Naive thymus-derived CD4-positive, alpha-beta T cell (primary cell): ENCODE measurements at regions not wholly inside any gene's neighbourhood (a gene's known extent, or its start where the extent isn't known, plus 50 kb on each side); places are given as distances from the start of the nearest gene placed in this dataset.

ENCODE experiments used
- ATAC-seq: fragments of 150-1000 bp; cut with Tn5 transposase; 2 replicates; pipeline ENCODE4 v1.10.0; 2021; ENCODE audit warnings: mild to moderate bottlenecking, moderate library complexity
- CTCF ChIA-PET: fragments of 350-600 bp; sonication (Branson Sonifier 250); formaldehyde crosslinking; loops from one replicate; lab custom pipeline; 2021; ENCODE audit warnings: antibody characterized with exemption; lab: Charles Lee
- POLR2A ChIA-PET: fragments of 350-600 bp; sonication (Branson Sonifier 250); formaldehyde crosslinking; loops from one replicate; lab custom pipeline; 2021; ENCODE audit warnings: antibody characterized with exemption, inconsistent platforms; lab: Charles Lee
- DNase-seq, 9 donors: peaks; one replicate each; pipeline versions ENCODE4 v3.0.0 to v3.0.0-alpha.2; 2020 to 2022; ENCODE audit warnings: mixed read lengths in 1 of 9
- H3K27ac ChIP-seq: one replicate; pipeline ENCODE4 v1.7.0; 2013; ENCODE audit warnings: mild to moderate bottlenecking, low read depth, low read length, moderate library complexity
- H3K27me3 ChIP-seq, 2 donors: one replicate each; pipeline ENCODE4 v1.7.0; 2013; ENCODE audit warnings: low read length in 2 of 2, mild to moderate bottlenecking in 2 of 2, moderate library complexity in 2 of 2; ENCODE audit not compliant: control insufficient read depth in 2 of 2, insufficient read depth in 2 of 2
- H3K36me3 ChIP-seq, 3 experiments: 1 replicate in 2 of 3; 2 replicates in 1 of 3; pipeline ENCODE4 v1.7.0; 2013; ENCODE audit warnings: low read length in 3 of 3, mild to moderate bottlenecking in 3 of 3, moderate library complexity in 1 of 3; ENCODE audit not compliant: insufficient read depth in 3 of 3, control insufficient read depth in 2 of 3
- H3K4me1 ChIP-seq, 2 donors: one replicate each; pipeline ENCODE4 v1.7.0; 2013; ENCODE audit warnings: low read length in 2 of 2, mild to moderate bottlenecking in 2 of 2, moderate library complexity in 1 of 2; ENCODE audit not compliant: control insufficient read depth in 2 of 2, insufficient read depth in 2 of 2
- H3K4me3 ChIP-seq: 2 replicates; pipeline ENCODE4 v1.7.0; 2013; ENCODE audit warnings: mild to moderate bottlenecking, low read length
- H3K9me3 ChIP-seq, 3 experiments: 1 replicate in 2 of 3; 2 replicates in 1 of 3; pipeline ENCODE4 v1.7.0; 2013; ENCODE audit warnings: low read length in 3 of 3; ENCODE audit not compliant: control insufficient read depth in 2 of 3
- H3K27ac Mint-ChIP-seq, 9 donors: one replicate each; pipeline ENCODE4 v1.8.0; 2020 to 2022; ENCODE audit warnings: mixed read lengths in 9 of 9, mild to moderate bottlenecking in 8 of 9, moderate library complexity in 5 of 9, inconsistent platforms in 2 of 9
- H3K27me3 Mint-ChIP-seq, 5 donors: one replicate each; pipeline ENCODE4 v1.8.0; 2021 to 2022; ENCODE audit warnings: mixed read lengths in 5 of 5, mild to moderate bottlenecking in 1 of 5
- H3K36me3 Mint-ChIP-seq, 5 donors: one replicate each; pipeline ENCODE4 v1.8.0; 2020 to 2022; ENCODE audit warnings: mixed read lengths in 5 of 5, mild to moderate bottlenecking in 3 of 5, inconsistent platforms in 1 of 5
- H3K4me1 Mint-ChIP-seq, 7 donors: one replicate each; pipeline ENCODE4 v1.8.0; 2020 to 2022; ENCODE audit warnings: mixed read lengths in 7 of 7, mild to moderate bottlenecking in 3 of 7, inconsistent platforms in 1 of 7
- H3K4me3 Mint-ChIP-seq, 10 donors: one replicate each; pipeline ENCODE4 v1.8.0; 2020 to 2022; ENCODE audit warnings: mild to moderate bottlenecking in 10 of 10, mixed read lengths in 10 of 10, moderate library complexity in 6 of 10, inconsistent platforms in 2 of 10
- H3K9me3 Mint-ChIP-seq, 11 donors: one replicate each; pipeline ENCODE4 v1.8.0; 2020 to 2022; ENCODE audit warnings: mixed read lengths in 11 of 11, mild to moderate bottlenecking in 4 of 11, inconsistent platforms in 1 of 11, moderate library complexity in 1 of 11
- intact Hi-C, 2 donors: fragments of 100-400 bp; cut with micrococcal nuclease; formaldehyde crosslinking; loops; one replicate each; pipeline ENCODE4 v1.15.1; 2023

DNA sequence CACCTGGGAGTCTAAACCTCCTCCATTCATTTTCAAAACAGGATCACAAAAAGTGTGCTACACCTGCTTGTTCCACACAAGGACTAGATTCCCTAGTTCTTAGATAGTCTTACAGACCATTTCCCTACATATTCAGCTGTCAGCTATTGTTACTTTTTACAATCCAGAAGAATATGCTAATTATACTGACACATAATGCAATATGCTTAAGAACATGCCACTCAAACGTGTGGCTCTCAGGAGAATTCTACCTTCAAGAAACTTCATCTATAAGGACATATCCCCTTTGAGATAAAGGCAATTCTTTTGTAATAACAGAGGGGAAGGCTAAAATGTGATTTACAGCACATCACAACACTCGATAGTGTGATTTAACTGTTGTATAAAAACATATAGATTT lies 456.1 kb upstream of the ARRDC3 start:
- Histone ChIP-seq H3K4me3 (no peak overlapping the region), H3K4me1 (no peaks in the 10 kb centered on the region), H3K36me3 (no peaks in the 10 kb centered on the region), H3K9me3 (no peaks in the 10 kb centered on the region), H3K27ac (no peak overlapping the region), H3K27me3 (no peaks in the 10 kb centered on the region)
- ChIA-PET CTCF (no interaction called here), POLR2A (interaction anchor here (0.8 kb wide), 1 partner anchor 104 kb away, joined by 3 read pairs; no protein-coding TSS in a partner anchor)
- intact Hi-C loops: no loop called here
- Mint-ChIP-seq H3K36me3 (no peaks in the 10 kb centered on the region), H3K4me3 (no peak overlapping the region), H3K9me3 (peaks cover 0 to 5% (median 0%) of the 10 kb centered on the region in 11 donors), H3K4me1 (no peaks in the 10 kb centered on the region), H3K27ac (no peak overlapping the region), H3K27me3 (no peaks in the 10 kb centered on the region)
- ATAC-seq (no peak), DNase-seq (no peak)

DNA sequence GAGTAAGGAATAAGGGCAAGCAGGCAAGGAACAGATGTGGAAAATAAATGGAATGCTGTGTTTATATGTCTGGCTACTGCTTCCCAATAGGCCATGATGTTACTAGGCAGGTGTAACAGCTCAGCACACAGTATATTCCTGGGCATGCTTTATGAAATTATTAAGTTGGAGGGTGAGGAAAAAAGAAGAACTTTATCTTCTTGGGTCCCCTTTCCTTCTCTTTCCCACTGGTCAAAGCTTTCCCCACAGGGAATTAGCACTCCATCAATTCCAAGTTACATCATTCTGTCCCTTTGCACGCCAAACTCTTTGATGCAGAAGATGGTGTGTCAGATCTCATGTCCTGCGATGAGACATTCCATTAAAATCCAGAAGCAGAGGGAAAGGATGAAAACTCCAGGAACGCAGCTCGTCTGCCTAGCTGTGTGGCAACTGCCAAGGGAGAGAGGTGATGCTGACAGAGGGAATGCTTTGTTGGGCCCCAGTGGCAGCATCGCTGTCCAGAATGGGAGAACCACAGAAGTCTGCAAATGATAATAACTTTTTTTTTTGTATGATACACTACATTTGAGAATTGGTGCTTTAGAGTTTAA lies 447.3 kb upstream of the ARRDC3 start:
- no peak for ATAC-seq
- intact Hi-C loops: no loop called here
- Mint-ChIP-seq H3K27ac (no peak overlapping the region), H3K27me3 (no peaks in the 10 kb centered on the region), H3K4me3 (no peak overlapping the region), H3K36me3 (no peaks in the 10 kb centered on the region), H3K9me3 (peaks cover 0 to 9% (median 0%) of the 10 kb centered on the region in 11 donors), H3K4me1 (no peaks in the 10 kb centered on the region)
- POLR2A ChIA-PET: no interaction called here
- Histone ChIP-seq H3K4me1 (no peaks in the 10 kb centered on the region), H3K9me3 (no peaks in the 10 kb centered on the region), H3K27ac (no peak overlapping the region), H3K4me3 (no peak overlapping the region), H3K36me3 (no peaks in the 10 kb centered on the region), H3K27me3 (no peaks in the 10 kb centered on the region)
- CTCF ChIA-PET: no interaction called here
- no peak for DNase-seq

DNA sequence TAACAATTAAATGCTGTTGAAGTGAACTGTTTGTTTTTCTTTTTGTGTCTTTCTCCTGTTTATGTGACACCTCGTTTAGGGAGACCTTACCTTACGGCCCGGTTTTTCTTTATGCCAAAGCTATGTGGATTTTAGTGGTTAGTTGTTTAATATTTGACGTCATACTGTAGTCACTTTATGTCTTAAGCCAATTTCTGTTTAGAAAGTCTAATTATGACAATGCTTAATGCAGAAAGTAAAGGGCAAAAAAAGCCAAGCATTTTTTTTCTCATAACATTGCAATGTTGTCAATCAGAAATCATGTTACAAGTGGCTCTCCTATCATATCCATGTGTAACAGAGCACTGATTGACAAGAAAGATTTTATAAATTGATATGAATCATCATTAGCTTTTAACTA lies 442.5 kb upstream of the ARRDC3 start:
- CTCF ChIA-PET: no interaction called here
- no peak overlapping the region for H3K27ac ChIP-seq
- peaks cover 0 to 3% (median 0%) of the 10 kb centered on the region in 5 donors for H3K36me3 Mint-ChIP-seq
- no peaks in the 10 kb centered on the region for H3K27me3 ChIP-seq
- POLR2A ChIA-PET: no interaction called here
- peaks cover 0 to 10% (median 0%) of the 10 kb centered on the region in 11 donors for H3K9me3 Mint-ChIP-seq
- no peak overlapping the region for H3K27ac Mint-ChIP-seq
- H3K4me1 ChIP-seq: no peaks in the 10 kb centered on the region
- no peaks in the 10 kb centered on the region for H3K36me3 ChIP-seq
- DNase-seq: no peak
- ATAC-seq: no peak
- no peaks in the 10 kb centered on the region for H3K9me3 ChIP-seq
- intact Hi-C loops: no loop called here
- H3K4me1 Mint-ChIP-seq: no peaks in the 10 kb centered on the region
- H3K4me3 Mint-ChIP-seq: no peak overlapping the region
- H3K27me3 Mint-ChIP-seq: no peaks in the 10 kb centered on the region
- H3K4me3 ChIP-seq: no peak overlapping the region

DNA sequence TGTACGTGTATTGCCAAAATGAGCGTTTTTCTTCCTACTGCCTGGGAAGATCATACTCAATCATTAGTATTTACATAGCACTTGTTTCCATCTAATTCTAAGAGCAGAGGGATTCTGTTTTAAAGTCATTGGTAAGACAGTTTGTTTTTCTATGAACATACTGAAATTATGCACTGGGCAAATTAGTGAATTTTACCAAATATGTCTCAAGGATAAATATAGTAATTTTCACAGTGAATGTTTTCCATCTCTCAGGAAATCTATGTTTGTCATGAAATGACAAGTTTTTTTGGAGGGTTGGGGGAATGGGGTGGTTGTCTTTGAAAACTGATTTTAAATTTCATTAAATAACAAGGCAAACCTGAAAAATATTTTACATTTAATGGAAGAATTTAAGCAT lies 441.3 kb upstream of the ARRDC3 start:
- Mint-ChIP-seq H3K9me3 (peaks cover 0 to 15% (median 0%) of the 10 kb centered on the region in 11 donors), H3K4me1 (no peaks in the 10 kb centered on the region), H3K36me3 (peaks cover 0 to 3% (median 0%) of the 10 kb centered on the region in 5 donors), H3K27ac (no peak overlapping the region), H3K4me3 (no peak overlapping the region), H3K27me3 (no peaks in the 10 kb centered on the region)
- no peaks in the 10 kb centered on the region for H3K9me3 ChIP-seq
- H3K27ac ChIP-seq: no peak overlapping the region
- no peaks in the 10 kb centered on the region for H3K4me1 ChIP-seq
- no peak for DNase-seq
- ChIA-PET CTCF (no interaction called here), POLR2A (no interaction called here)
- no peaks in the 10 kb centered on the region for H3K36me3 ChIP-seq
- H3K27me3 ChIP-seq: no peaks in the 10 kb centered on the region
- intact Hi-C loops: no loop called here
- ATAC-seq: no peak
- no peak overlapping the region for H3K4me3 ChIP-seq

DNA sequence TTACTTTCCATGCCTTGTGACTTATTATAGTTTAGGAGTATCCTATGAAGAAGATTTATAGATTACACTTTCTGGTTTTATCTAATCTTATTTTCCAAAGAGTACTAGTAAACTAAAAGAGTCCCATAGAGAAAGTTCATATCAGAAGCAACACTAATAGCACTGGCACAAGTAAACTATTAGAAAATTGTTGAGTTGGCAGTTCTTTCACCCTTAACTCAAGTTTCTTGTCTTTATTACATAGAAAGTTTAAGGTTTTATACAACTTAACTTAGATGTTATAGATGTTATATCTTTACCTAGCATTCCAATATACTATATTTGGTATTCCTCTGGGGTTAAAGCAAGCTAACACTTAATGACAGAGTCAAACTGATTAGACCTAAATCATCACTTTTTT lies 437.8 kb upstream of the ARRDC3 start:
- CTCF ChIA-PET: no interaction called here
- H3K27ac ChIP-seq: no peak overlapping the region
- DNase-seq: no peak
- H3K4me3 ChIP-seq: no peak overlapping the region
- POLR2A ChIA-PET: no interaction called here
- Mint-ChIP-seq H3K27ac (no peak overlapping the region), H3K36me3 (peaks cover 0 to 3% (median 0%) of the 10 kb centered on the region in 5 donors), H3K9me3 (peaks cover 0 to 15% (median 0%) of the 10 kb centered on the region in 11 donors), H3K4me3 (no peak overlapping the region), H3K4me1 (no peaks in the 10 kb centered on the region), H3K27me3 (no peaks in the 10 kb centered on the region)
- no peaks in the 10 kb centered on the region for H3K9me3 ChIP-seq
- intact Hi-C loops: no loop called here
- no peaks in the 10 kb centered on the region for H3K36me3 ChIP-seq
- no peak for ATAC-seq
- no peaks in the 10 kb centered on the region for H3K4me1 ChIP-seq
- H3K27me3 ChIP-seq: no peaks in the 10 kb centered on the region

DNA sequence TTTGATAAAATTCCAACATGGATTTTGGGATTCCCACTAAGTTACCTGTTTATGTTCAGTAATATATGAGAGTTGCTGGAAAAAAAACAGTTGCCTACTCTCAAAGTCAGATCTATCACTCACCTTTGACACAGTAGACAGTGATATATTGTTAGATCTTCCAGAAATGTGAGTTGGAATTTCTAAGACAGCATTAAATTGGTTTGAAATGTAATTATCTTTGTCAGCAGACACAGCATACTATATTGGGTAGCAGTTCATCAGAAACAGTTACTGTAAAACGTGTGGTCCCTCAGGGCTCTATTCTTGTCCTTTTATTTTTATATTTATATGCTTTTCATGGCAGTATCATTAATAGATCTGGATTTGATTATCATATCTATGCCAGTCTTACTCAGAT lies 433.6 kb upstream of the ARRDC3 start:
- ChIA-PET CTCF (no interaction called here), POLR2A (no interaction called here)
- H3K4me1 Mint-ChIP-seq: no peaks in the 10 kb centered on the region
- Histone ChIP-seq H3K36me3 (no peaks in the 10 kb centered on the region), H3K9me3 (no peaks in the 10 kb centered on the region), H3K4me3 (no peak overlapping the region), H3K27me3 (no peaks in the 10 kb centered on the region), H3K27ac (no peak overlapping the region), H3K4me1 (no peaks in the 10 kb centered on the region)
- no peak for ATAC-seq
- no peaks in the 10 kb centered on the region for H3K36me3 Mint-ChIP-seq
- no peaks in the 10 kb centered on the region for H3K27me3 Mint-ChIP-seq
- DNase-seq: no peak
- H3K9me3 Mint-ChIP-seq: peaks cover 0 to 12% (median 0%) of the 10 kb centered on the region in 11 donors
- no peak overlapping the region for H3K27ac Mint-ChIP-seq
- intact Hi-C loops: no loop called here
- H3K4me3 Mint-ChIP-seq: no peak overlapping the region

DNA sequence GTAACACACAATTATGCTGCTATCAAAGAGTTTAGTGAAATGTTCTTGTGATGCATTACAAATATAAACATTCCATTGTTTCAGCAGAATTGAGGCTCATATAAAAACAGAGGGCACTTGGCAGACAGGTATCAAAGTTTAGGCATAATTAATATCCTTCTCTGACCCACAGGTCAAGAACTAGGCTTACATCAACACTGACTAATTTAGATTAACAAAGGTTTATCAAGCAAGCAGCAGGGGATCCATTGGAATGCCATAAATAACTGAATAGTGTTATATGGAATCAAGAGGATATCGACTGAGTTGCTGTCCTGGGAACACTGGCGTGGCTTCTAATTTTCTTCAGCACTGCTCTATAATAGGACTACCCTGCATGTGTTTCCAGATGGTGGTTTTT lies 414.5 kb upstream of the ARRDC3 start:
- no peaks in the 10 kb centered on the region for H3K4me1 Mint-ChIP-seq
- H3K9me3 Mint-ChIP-seq: peaks cover 4 to 18% (median 10%) of the 10 kb centered on the region in 11 donors
- CTCF ChIA-PET: no interaction called here
- H3K4me3 ChIP-seq: no peak overlapping the region
- no peaks in the 10 kb centered on the region for H3K27me3 Mint-ChIP-seq
- intact Hi-C loops: no loop called here
- POLR2A ChIA-PET: no interaction called here
- ATAC-seq (no peak), DNase-seq (no peak)
- H3K4me3 Mint-ChIP-seq: no peak overlapping the region
- no peak overlapping the region for H3K27ac Mint-ChIP-seq
- no peaks in the 10 kb centered on the region for H3K27me3 ChIP-seq
- H3K27ac ChIP-seq: no peak overlapping the region
- peaks cover 0 to 6% (median 0%) of the 10 kb centered on the region in 5 donors for H3K36me3 Mint-ChIP-seq
- no peaks in the 10 kb centered on the region for H3K4me1 ChIP-seq
- H3K36me3 ChIP-seq: no peaks in the 10 kb centered on the region
- H3K9me3 ChIP-seq: peaks cover 0 to 5% (median 0%) of the 10 kb centered on the region in 3 experiments
